Skeletal muscle tissue (tissue), 3 donors: ENCODE measurements at regions not wholly inside any gene's neighbourhood (a gene's known extent, or its start where the extent isn't known, plus 50 kb on each side); places are given as distances from the start of the nearest gene placed in this dataset.
A peak's percentile ranks its signal among the peaks of the same experiment; 100 is the strongest.

Source experiments
- H3K27ac ChIP-seq: one replicate; pipeline ENCODE4 v1.7.0; 2013; ENCODE audit warnings: mild to moderate bottlenecking, low read depth, low read length, inconsistent platforms
- H3K27me3 ChIP-seq, 3 donors: one replicate each; pipeline ENCODE4 v1.7.0; 2013; ENCODE audit warnings: low read length in 3 of 3; ENCODE audit not compliant: control insufficient read depth in 3 of 3, insufficient read depth in 3 of 3
- H3K36me3 ChIP-seq, 3 donors: one replicate each; pipeline ENCODE4 v1.7.0; 2013; ENCODE audit warnings: low read length in 3 of 3; ENCODE audit not compliant: control insufficient read depth in 3 of 3, insufficient read depth in 3 of 3
- H3K4me1 ChIP-seq, 3 donors: one replicate each; pipeline ENCODE4 v1.7.0; 2013; ENCODE audit warnings: low read length in 3 of 3, mild to moderate bottlenecking in 3 of 3; ENCODE audit not compliant: control insufficient read depth in 3 of 3, insufficient read depth in 3 of 3
- H3K4me3 ChIP-seq, 3 donors: one replicate each; pipeline ENCODE4 v1.7.0; 2013; ENCODE audit warnings: low read length in 3 of 3
- H3K9ac ChIP-seq, 3 donors: one replicate each; pipeline ENCODE4 v1.7.0; 2013; ENCODE audit warnings: low read length in 3 of 3, mild to moderate bottlenecking in 3 of 3, moderate library complexity in 2 of 3, low read depth in 1 of 3
- H3K9me3 ChIP-seq, 3 donors: one replicate each; pipeline ENCODE4 v1.7.0; 2013; ENCODE audit warnings: low read length in 3 of 3; ENCODE audit not compliant: control insufficient read depth in 3 of 3
- donor health status: Osteomylitis.

GRCh38 chr3:514192-514591 is 317.6 kb downstream of the CHL1 start:
- Histone ChIP-seq H3K36me3 (no peaks in the 10 kb centered on the region), H3K27me3 (no peaks in the 10 kb centered on the region), H3K27ac (no peak overlapping the region), H3K9me3 (no peaks in the 10 kb centered on the region), H3K4me1 (no peaks in the 10 kb centered on the region), H3K9ac (no peak overlapping the region), H3K4me3 (no peak overlapping the region)

- Histone ChIP-seq H3K36me3 (no peaks in the 10 kb centered on the region), H3K27ac (no peak overlapping the region), H3K27me3 (no peaks in the 10 kb centered on the region), H3K9me3 (no peaks in the 10 kb centered on the region), H3K9ac (no peak overlapping the region), H3K4me3 (no peak overlapping the region), H3K4me1 (no peaks in the 10 kb centered on the region)
Observed at GRCh38 chr3:519026-519425, 322.5 kb downstream of the CHL1 start.

GRCh38 chr3:522888-523287 is 326.3 kb downstream of the CHL1 start:
- Histone ChIP-seq H3K27me3 (no peaks in the 10 kb centered on the region), H3K9ac (no peak overlapping the region), H3K4me1 (no peaks in the 10 kb centered on the region), H3K9me3 (no peaks in the 10 kb centered on the region), H3K4me3 (no peak overlapping the region), H3K27ac (no peak overlapping the region), H3K36me3 (no peaks in the 10 kb centered on the region)

- Histone ChIP-seq H3K9me3 (no peaks in the 10 kb centered on the region), H3K27me3 (no peaks in the 10 kb centered on the region), H3K4me3 (no peak overlapping the region), H3K4me1 (no peaks in the 10 kb centered on the region), H3K9ac (no peak overlapping the region), H3K27ac (no peak overlapping the region), H3K36me3 (no peaks in the 10 kb centered on the region)
Observed at GRCh38 chr3:525415-525814, 328.9 kb downstream of the CHL1 start.

GRCh38 chr3:535566-536416 is 339.2 kb downstream of the CHL1 start:
- H3K27ac ChIP-seq = no peak overlapping the region

GRCh38 chr3:536417-536813 is 339.9 kb downstream of the CHL1 start:
- Histone ChIP-seq H3K9me3 (no peaks in the 10 kb centered on the region), H3K9ac (peak overlapping the region in 1 of 3 donors; percentile 17), H3K4me3 (peak overlapping the region in 2 of 3 donors; percentile 51 to 62), H3K36me3 (no peaks in the 10 kb centered on the region), H3K4me1 (no peaks in the 10 kb centered on the region), H3K27ac (no peak overlapping the region), H3K27me3 (no peaks in the 10 kb centered on the region)

More at GRCh38 chr3:535566-536416, 339.2 kb downstream of the CHL1 start:
- no peaks in the 10 kb centered on the region for H3K36me3 ChIP-seq
- no peaks in the 10 kb centered on the region for H3K27me3 ChIP-seq
- no peaks in the 10 kb centered on the region for H3K9me3 ChIP-seq
- H3K4me3 ChIP-seq = peak overlapping the region in 2 of 3 donors; percentile 51 to 62
- H3K9ac ChIP-seq = peak overlapping the region in 1 of 3 donors; percentile 17
- no peaks in the 10 kb centered on the region for H3K4me1 ChIP-seq

- Histone ChIP-seq H3K36me3 (no peaks in the 10 kb centered on the region), H3K9ac (no peak overlapping the region), H3K9me3 (no peaks in the 10 kb centered on the region), H3K27ac (no peak overlapping the region), H3K4me1 (peaks cover 0 to 4% (median 0%) of the 10 kb centered on the region in 3 donors), H3K4me3 (no peak overlapping the region), H3K27me3 (no peaks in the 10 kb centered on the region)
Observed at GRCh38 chr3:541062-541801, 344.7 kb downstream of the CHL1 start.

- H3K27ac ChIP-seq = no peak overlapping the region
- H3K4me1 ChIP-seq = peaks cover 0 to 4% (median 0%) of the 10 kb centered on the region in 3 donors
- H3K4me3 ChIP-seq = no peak overlapping the region
- H3K9me3 ChIP-seq = no peaks in the 10 kb centered on the region
- H3K9ac ChIP-seq = no peak overlapping the region
- H3K36me3 ChIP-seq = no peaks in the 10 kb centered on the region
- no peaks in the 10 kb centered on the region for H3K27me3 ChIP-seq
Observed at GRCh38 chr3:542021-542420, 345.5 kb downstream of the CHL1 start.

- Histone ChIP-seq H3K9me3 (no peaks in the 10 kb centered on the region), H3K36me3 (no peaks in the 10 kb centered on the region), H3K4me1 (peaks cover 0 to 4% (median 0%) of the 10 kb centered on the region in 3 donors), H3K27ac (no peak overlapping the region), H3K27me3 (no peaks in the 10 kb centered on the region), H3K4me3 (no peak overlapping the region), H3K9ac (no peak overlapping the region)
Observed at GRCh38 chr3:549636-550035, 353.1 kb downstream of the CHL1 start.

- Histone ChIP-seq H3K9me3 (no peaks in the 10 kb centered on the region), H3K36me3 (no peaks in the 10 kb centered on the region), H3K27ac (no peak overlapping the region), H3K27me3 (no peaks in the 10 kb centered on the region), H3K9ac (no peak overlapping the region), H3K4me1 (peaks cover 0 to 4% (median 0%) of the 10 kb centered on the region in 3 donors), H3K4me3 (no peak overlapping the region)
Observed at GRCh38 chr3:550471-550870, 353.9 kb downstream of the CHL1 start.
